AG09309 (cell line): ENCODE measurements at regions not wholly inside any gene's neighbourhood (a gene's known extent, or its start where the extent isn't known, plus 50 kb on each side); places are given as distances from the start of the nearest gene placed in this dataset.

Source experiments
- DNase-seq: peaks from one replicate; pipeline ENCODE4 v3.0.0-alpha.2; 2010; ENCODE audit warnings: low read depth
- H3K4me3 ChIP-seq: 2 replicates; pipeline ENCODE4 v1.5.1; 2011; ENCODE audit warnings: mild to moderate bottlenecking, low read depth, low read length, moderate library complexity; ENCODE audit not compliant: control insufficient read depth
- CTCF ChIP-seq: IDR thresholded peaks from 2 replicates; pipeline ENCODE4 v1.5.1; 2011; ENCODE audit warnings: mild to moderate bottlenecking, low read depth, low read length, inconsistent platforms; ENCODE audit not compliant: insufficient read depth, control insufficient read depth; ENCODE audit errors: missing control alignments

- TF ChIP-seq CTCF: no peak
- DNase-seq: no peak
- no peak overlapping the region for H3K4me3 ChIP-seq
Measured at GRCh38 chr12:91773749-91774429, 371.8 kb downstream of the BTG1 start.

GRCh38 chr12:91772411-91772810, 373.2 kb downstream of the BTG1 start:
- DNase-seq: no peak
- no peak overlapping the region for H3K4me3 ChIP-seq
- TF ChIP-seq CTCF: no peak

GRCh38 chr12:91769736-91770135, 375.9 kb downstream of the BTG1 start:
- no peak overlapping the region for H3K4me3 ChIP-seq
- no peak for TF ChIP-seq CTCF
- DNase-seq: no peak

GRCh38 chr12:91767237-91767636, 378.4 kb downstream of the BTG1 start:
- TF ChIP-seq CTCF: no peak
- no peak for DNase-seq
- H3K4me3 ChIP-seq: no peak overlapping the region

- DNase-seq: no peak
- no peak for TF ChIP-seq CTCF
- H3K4me3 ChIP-seq: no peak overlapping the region
Measured at GRCh38 chr12:91766454-91766853, 379.2 kb downstream of the BTG1 start.

GRCh38 chr12:91763654-91764370, 381.8 kb downstream of the BTG1 start:
- no peak for DNase-seq
- H3K4me3 ChIP-seq: no peak overlapping the region
- TF ChIP-seq CTCF: no peak

GRCh38 chr12:91753649-91754048, 392.0 kb downstream of the BTG1 start:
- no peak for DNase-seq
- TF ChIP-seq CTCF: no peak
- H3K4me3 ChIP-seq: no peak overlapping the region
